AG10803 (cell line): ENCODE measurements at regions not wholly inside any gene's neighbourhood (a gene's known extent, or its start where the extent isn't known, plus 50 kb on each side); places are given as distances from the start of the nearest gene placed in this dataset.

Experiments
- DNase-seq: peaks from one replicate; pipeline ENCODE4 v3.0.0; 2010; ENCODE audit warnings: low read depth
- H3K4me3 ChIP-seq: 2 replicates; pipeline ENCODE4 v1.5.1; 2011; ENCODE audit warnings: mild to moderate bottlenecking, low read length, control low read depth
- TF ChIP-seq, protein P1 (sequence below): conservative IDR thresholded peaks from 2 replicates; pipeline ENCODE4 v1.5.1; 2011; ENCODE audit warnings: mild to moderate bottlenecking, low read length, control low read depth, inconsistent platforms

- no peak overlapping the region for H3K4me3 ChIP-seq
- TF ChIP-seq, protein P1, sequence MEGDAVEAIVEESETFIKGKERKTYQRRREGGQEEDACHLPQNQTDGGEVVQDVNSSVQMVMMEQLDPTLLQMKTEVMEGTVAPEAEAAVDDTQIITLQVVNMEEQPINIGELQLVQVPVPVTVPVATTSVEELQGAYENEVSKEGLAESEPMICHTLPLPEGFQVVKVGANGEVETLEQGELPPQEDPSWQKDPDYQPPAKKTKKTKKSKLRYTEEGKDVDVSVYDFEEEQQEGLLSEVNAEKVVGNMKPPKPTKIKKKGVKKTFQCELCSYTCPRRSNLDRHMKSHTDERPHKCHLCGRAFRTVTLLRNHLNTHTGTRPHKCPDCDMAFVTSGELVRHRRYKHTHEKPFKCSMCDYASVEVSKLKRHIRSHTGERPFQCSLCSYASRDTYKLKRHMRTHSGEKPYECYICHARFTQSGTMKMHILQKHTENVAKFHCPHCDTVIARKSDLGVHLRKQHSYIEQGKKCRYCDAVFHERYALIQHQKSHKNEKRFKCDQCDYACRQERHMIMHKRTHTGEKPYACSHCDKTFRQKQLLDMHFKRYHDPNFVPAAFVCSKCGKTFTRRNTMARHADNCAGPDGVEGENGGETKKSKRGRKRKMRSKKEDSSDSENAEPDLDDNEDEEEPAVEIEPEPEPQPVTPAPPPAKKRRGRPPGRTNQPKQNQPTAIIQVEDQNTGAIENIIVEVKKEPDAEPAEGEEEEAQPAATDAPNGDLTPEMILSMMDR = no peak
- DNase-seq = no peak
Observed at GRCh38 chr6:66145867-66146266, 438.8 kb upstream of the EYS start.

DNA sequence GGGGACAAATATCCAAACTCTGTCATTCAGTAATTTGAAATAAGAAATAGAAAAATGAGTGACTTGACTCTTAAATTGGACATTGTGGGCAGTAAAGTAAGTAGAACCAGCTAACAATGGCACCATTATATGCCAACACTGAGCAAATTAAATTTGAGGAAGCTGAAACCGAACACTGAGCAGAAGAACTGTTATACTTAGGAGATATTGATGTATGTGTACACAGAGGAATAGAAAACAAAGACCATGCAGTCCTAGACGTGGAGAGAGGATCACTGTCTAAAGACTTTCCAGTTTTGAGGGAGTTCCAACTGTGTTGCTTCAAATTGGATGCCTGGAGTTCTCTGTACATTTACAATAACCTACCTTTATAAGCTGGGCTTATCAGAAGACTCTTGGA, 427.0 kb upstream of the EYS start:
- no peak for DNase-seq
- TF ChIP-seq, protein P1 = no peak
- no peak overlapping the region for H3K4me3 ChIP-seq

DNA sequence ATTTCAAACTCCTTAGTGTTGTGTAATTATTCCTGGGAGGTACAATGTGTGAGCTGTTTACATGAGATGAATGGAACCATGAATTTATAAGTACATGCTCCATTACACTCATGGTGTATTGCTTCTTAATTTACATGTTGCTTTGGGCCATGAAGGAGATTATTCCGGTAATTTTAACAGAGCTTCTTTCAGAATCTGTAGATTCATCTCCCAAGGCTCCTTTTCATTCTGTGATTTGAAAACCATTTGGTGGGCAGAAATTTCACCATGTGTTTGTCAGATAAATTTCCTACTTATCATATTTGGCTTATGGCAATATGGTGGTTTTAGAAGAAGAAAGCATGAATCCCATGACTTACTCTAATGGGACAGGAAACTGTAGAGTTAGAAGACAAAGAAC, 421.6 kb upstream of the EYS start:
- no peak for DNase-seq
- no peak overlapping the region for H3K4me3 ChIP-seq
- TF ChIP-seq, protein P1 = no peak

- no peak overlapping the region for H3K4me3 ChIP-seq
- TF ChIP-seq, protein P1 = no peak
Observed at GRCh38 chr6:66128243-66128642, 421.2 kb upstream of the EYS start.

GRCh38 chr6:66127061-66127460, 420.0 kb upstream of the EYS start:
- DNase-seq = no peak

More at GRCh38 chr6:66128243-66128642, 421.2 kb upstream of the EYS start:
- DNase-seq = no peak

GRCh38 chr6:66126358-66126757, 419.3 kb upstream of the EYS start:
- H3K4me3 ChIP-seq = no peak overlapping the region
- TF ChIP-seq, protein P1 = no peak

More at GRCh38 chr6:66127061-66127460, 420.0 kb upstream of the EYS start:
- no peak overlapping the region for H3K4me3 ChIP-seq
- TF ChIP-seq, protein P1 = no peak

DNA sequence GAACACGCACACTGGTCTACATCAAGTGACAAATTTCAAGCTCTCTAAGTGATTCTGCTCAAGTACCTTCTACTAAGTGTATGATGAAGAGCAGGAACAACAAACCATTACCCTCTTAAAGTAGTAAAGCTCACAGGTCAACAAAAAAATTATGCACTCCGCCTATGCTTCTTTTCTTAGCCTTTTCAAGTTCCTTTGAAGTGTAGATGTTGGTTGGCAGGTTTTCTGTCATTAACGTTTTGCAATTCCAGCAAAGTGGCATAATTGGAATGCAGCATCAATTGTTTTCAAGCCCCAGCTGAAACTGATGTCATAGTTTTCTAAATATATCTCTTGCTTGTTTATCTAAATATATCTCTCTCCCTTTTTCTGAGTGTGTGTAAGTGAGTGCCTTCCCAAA, 396.9 kb upstream of the EYS start:
- TF ChIP-seq, protein P1 = no peak
- DNase-seq = peak; percentile 5
- H3K4me3 ChIP-seq = no peak overlapping the region

More at GRCh38 chr6:66126358-66126757, 419.3 kb upstream of the EYS start:
- no peak for DNase-seq
